Umbilical cord (tissue), 1 donor: ENCODE measurements at regions not wholly inside any gene's neighbourhood (a gene's known extent, or its start where the extent isn't known, plus 50 kb on each side); places are given as distances from the start of the nearest gene placed in this dataset.
A peak's percentile ranks its signal among the peaks of the same experiment; 100 is the strongest.

Experiments used
- DNase-seq: peaks from one replicate; pipeline ENCODE4 v3.0.0-alpha.2; 2015; ENCODE audit warnings: low spot score

DNA sequence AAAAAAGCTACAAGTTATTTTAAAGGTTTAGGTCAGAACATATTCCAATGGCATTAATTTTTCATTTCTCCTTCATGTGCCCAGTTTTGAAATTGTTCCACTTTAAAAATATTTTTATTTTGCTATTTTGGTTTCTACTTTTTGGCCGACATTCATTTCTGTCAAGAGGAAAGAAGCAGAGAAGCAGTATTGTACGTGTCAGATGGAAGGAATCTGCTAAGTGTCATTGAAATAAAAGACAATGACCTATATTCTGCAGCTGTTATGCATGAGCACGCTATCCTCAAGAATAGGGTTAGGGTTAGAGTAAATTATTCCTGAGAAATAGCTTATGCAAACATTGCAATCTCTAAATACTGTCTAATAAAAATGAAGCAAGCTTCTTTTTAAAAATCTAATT, 941.7 kb downstream of the TUSC7 start:
- DNase-seq: no peak

DNA sequence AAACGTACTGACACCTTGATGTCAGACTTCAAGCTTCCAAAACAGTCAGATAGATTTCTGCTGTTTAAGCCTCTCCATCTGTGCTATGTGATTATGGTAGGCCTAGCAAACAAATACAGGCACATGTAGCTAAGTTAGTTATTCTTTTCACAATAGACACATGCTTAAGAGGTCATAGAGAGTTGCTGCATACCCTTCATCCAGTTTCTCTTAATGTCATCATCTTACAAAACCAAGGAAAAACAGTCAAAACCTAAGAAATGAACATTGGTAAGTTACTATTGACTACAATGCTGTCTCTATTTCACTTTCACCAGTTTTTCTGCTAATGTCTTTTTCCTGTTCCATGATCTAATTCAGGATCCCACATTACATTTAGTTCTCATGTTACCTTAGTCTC, 946.8 kb downstream of the TUSC7 start:
- DNase-seq: no peak

DNA sequence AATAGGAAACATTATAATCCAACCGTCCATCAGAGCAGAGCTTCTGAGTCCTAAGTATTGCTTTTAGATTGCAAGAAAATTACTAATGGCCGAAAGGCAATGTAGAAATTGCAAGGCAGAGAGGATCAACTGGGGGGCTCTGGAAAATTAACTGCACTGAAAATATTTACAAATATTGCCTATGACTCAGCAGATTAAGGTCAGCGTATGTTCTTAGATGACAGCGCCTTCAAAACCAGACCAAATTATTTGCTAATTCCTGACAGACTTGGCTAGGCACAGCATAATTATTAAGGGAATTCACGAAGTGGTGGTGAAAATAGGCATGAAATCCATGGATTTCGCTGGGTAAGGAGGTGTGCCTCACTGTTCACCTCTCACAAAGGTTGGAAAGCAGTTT, 947.7 kb downstream of the TUSC7 start:
- no peak for DNase-seq

DNA sequence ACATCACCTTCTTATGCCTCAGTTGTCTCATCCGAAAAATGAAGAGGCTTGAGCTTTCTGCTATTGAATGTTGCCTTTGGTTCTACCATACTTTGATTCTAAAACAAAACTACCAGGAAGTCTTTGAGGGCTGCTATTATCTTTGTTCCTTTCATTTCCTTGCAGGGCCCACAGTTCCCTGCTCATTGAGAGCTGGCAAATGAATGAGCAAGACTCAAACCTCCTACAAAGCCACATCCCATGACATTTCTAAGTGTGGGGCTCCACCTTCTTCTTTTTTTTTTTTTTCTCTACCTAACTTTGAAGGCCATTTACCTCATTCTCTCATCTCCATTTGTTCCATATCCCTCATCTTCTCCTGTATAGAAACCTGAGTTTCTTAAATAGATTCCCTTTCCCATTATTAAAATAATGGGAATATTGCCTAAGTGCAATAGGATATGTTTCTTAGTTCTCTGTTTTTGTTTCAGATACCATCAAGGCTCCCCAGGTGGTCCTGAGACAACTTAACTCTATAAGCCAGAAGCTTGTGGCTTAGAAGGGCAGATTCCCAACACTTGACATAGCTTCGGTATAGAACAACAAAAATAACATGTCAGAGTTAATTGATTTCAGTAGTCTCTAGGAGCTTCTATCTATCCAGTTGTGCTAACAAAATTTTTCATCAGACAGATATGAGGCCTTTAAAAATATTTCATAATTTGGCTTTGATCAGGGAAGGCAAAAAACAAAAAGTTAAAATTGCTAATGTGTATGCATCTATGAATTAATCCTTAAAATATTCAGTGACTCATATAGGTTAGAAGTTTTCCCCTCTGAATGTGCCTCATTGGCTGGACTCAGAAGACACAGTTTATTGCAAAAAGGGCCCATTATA, 951.6 kb downstream of the TUSC7 start:
- DNase-seq: no peak

DNA sequence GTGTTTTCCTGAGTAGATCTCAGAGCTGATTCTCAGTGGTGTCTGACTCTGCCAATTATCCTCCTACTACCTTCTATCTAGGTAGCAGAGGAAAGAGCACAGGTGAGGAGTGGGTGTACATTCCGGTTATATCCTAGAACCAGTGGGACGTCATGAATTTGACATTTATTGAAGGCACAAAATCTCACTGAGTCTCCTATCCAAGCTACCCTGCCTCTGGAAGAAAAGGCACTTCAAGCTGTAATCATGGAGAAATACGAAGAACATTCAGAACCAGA, 952.2 kb downstream of the TUSC7 start:
- no peak for DNase-seq

DNA sequence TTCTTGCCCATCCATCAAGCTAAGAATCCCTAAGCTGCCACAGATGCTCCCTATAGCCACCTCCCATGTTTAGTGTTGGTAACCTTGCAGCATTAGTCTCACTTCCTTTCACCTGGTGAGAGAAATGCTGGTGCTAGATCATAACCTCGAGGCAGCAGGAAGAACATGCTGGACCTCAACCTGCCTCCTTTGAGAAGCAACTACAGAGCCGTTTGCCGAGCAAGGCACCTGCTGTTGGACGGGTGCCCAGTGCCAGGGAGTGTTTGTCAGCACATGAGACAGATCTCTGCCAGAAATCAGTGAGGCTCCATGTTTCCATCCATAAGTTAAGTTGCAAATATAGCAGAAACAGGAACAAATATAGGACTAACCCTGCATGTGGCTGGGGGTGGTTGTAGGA, 955.7 kb downstream of the TUSC7 start:
- no peak for DNase-seq

DNA sequence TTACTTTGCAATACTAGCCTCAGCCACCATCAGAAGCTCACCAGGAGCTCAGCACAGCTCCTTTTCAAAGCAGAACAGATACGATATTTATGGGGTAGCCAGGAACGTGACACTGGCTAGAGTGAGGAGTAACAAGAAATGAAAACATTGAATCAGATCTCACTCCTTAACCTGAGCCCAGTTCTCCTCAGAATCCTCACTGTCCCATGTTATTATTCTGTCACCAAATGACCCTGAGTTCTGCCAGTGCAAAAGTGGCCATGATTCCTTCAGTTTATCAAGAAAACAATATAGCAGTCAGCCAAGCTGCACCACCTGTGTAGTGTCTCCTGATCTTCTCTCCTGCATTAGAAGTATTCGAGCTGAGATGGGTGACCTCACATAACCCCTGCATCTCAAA, 956.7 kb downstream of the TUSC7 start:
- DNase-seq: no peak

DNA sequence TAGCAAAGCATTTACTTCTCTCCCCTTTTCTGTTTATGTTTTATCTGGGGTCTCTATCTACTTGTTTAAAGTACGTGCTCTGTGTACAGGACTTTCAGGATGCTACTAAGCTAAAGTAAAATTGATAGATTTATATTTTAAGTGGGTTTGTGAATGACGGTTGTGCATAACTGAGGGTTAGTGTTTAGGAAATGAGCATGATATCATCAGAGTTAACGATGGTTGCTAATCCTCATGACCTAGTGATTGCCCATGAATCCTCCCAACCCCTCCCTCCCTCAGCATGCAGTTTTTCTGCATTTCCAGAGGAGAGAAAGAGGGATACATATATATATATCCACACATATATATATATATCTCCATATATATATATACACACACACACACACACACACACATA, 957.2 kb downstream of the TUSC7 start:
- no peak for DNase-seq

DNA sequence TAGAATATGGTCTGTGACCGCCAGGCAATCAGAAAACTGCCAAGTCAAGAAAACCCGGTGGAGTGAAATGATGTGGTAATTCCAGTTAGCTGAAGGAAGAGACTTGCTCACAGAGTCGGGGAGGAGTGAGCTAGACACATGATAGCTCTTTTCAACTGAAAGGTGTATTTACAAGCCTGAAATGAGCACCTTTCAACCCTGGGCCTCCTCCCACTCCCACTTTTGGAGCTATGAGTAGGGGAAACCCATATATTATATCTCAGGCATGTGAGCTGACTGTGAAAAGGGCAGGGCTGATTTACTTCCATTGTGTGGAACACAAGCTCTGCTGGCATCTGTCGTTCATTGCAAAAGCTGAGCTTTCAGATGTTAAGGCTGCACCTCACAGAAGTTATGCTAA, 960.2 kb downstream of the TUSC7 start:
- DNase-seq: no peak

DNA sequence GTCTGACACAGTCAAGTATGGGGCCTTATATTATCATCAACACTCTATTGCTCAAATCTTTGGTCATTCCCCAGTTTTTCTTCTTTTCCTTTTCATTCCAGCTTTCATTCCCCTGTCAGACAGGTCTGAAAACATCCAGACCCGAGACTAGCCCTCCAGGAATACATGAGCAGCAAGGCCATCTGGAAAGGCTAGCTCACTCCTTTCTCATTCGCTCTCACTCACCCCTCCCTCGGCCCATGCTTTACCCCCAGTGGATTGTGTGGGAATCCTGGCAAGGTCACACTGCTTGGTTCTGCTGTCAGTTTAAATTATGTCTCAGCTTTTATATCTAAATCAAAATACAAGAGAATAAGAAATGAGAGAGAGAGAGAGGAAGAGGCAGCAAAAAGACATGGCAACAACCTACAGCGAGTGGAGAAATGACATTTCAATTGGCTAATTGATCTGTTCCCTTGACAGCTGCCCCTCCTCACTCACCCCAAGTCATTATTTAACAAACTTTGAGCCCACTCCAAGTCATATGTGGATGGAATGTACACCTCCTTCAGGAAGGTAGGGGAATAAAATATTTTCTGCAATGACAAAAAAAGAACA, 962.2 kb downstream of the TUSC7 start:
- peak; percentile 85 for DNase-seq

DNA sequence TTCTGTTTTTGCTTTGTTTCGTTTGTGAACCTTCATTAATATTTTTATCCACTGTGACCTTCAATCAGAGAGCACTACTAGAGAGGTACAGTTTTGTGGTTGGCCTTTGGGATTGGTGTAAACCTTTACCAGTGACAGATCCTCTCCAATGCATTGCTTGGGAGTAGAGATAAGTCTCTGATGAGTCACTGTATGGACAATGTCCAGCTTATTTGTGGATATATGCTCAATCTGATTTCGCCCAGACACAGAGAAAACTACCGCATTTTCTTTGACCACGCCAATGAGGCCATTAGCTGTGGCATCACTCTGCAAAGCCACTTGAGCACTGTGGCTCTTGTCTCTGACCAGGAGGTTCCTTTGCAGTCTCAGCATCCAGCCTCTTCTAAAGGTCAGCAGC, 964.7 kb downstream of the TUSC7 start:
- no peak for DNase-seq

DNA sequence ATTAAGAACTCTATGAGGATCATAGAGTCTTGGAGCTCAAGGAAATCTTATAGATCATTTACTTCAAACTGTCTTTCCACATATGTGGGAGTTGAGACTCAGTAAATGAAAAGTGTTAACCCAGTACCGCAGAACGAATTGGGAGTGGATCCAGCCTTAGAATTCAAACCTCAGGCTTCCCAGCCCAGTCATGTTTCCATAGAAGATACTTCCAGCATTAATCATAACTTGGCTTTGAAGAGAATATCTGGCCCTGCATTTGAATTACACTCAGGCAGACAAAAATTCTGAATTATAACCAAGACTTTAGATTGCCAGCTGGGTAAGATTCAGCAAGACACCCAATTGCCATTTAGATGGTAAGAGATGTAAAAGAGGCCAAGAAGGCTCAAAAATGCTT, 972.0 kb downstream of the TUSC7 start:
- no peak for DNase-seq

DNA sequence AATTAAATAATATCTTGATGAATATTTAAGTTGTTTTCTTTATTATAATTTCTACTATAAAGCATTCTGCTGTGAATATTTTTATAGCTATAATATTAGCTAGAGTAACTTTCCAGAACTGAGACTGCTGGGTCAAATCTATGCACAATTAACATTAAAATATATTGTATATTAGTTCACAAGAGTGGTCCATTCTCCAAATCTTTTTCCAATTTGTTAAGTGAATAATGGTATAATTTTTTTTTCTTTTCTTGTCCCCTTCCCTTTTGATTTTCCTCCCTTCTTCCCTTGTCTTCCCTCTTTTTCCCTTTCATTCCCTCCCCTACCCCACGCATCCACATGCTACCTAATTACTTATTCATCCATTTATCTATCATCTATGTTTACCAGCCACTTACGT, 977.5 kb downstream of the TUSC7 start:
- DNase-seq: no peak

DNA sequence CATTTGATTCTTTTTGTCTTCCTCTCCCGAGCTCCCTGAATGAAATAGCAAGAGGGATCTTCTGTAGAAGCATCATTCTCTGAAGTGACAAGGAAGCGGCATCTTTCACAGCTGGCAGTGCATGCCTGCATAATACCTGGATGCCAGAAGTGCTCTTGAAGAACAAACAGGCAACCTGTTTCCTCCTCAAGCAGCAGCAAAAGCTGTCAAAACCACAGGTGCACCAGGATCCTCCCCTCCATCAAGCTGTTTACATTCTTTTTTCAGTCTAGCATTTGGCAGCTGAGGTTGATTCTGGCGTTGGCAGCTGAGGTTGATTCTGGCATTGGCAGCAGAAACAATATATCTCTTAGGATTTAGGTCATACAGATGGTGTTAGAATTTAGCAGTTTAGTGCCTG, 979.0 kb downstream of the TUSC7 start:
- DNase-seq: no peak

DNA sequence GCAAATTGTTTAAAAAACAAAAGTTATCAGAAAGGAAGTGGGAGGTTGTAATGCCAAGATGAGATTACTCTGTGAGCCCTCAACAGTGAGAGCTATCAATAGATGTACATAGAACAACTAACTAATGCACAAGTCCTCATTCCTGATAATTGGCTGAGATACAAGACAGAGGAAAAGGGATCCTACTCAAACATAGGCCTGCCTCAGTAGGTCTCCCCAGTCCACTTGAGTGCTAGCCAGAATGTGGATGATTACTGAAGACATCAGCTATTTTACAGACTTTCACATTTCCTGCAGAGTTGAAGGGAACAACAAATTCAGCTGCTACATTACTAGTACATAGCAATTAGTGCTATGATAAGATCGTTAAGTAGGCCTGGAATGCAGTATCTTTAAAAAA, 981.9 kb downstream of the TUSC7 start:
- DNase-seq: no peak

DNA sequence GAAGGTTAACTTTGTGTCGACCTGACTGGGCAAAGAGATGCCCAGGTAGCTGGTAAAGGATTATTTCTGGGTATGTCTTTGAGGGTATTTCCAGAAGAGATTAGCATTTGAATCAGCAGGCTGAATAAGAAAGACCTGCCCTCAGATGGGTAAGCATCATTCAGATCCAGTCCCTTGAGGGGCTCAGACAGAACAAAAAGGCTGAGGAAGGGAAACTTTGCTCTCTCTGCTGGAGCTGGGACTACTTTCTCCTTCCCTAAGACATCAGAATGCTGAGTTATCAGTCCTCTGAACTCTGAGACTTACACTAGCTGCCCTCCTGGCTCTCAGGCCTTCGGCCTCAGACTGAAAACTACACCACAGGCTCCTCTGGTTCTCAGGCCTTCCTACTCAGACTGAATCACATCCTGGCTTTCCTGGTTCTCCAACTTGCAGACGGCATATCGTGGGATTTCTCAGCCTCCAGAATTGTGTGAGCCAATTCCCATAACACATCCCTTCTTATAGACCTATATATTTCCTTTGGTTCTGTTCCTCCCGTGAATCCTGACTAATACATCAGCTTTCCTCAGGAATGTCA, 982.9 kb downstream of the TUSC7 start:
- peak; percentile 22 for DNase-seq

DNA sequence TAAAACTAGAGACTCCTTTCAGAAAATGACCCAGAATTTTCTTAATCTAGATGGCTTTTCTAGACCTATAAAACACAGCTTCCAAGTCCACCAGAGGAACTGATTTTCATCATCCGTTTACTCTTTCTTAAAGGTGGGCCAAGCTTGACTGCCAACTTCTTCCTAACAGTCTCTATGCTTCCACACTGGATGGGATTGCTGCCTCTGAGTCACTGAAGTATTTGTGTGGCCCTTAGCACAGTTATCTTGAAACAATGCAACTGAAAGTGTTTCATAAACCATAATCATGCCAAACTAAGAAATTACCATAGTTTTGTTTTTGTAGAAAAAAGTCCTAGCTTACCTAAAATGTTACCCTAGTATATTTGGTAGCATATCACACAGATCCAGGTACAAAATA, 985.7 kb downstream of the TUSC7 start:
- no peak for DNase-seq

DNA sequence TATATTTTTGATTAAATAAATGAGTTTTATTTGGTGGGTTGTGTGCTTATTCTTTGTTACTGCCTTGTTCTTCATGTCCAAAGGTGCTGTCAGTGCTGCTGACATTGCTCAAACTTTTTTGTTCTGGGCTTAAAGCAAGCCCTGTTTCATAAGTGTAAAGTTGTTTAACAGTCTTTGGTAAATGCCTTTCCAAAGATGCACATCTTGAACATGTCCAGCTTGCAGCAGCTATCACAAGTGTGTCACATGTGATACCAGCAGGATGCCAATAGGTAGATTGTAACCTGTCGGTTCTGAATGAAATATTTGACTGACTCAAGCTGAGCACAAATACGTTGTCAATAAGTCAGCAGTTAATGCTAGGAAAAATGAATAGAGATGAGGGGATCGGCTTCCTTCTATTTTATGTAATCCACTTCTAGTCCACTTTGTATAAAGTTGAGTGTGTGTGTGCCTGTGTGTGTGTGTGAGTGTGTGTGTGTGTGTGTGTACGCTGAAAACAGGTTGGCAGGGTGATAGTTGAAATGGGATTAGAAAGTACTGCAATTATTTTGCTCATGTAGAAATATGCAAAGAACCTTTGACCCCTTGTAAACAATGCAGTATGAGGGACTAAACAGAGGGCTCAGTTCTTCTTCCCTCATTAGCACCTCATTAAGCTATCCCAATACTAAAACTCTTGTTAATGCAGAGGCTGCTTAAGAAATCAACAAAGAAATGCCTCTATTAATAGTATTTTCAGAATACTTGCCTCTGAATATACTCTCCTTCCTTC, 986.5 kb downstream of the TUSC7 start:
- DNase-seq: no peak

DNA sequence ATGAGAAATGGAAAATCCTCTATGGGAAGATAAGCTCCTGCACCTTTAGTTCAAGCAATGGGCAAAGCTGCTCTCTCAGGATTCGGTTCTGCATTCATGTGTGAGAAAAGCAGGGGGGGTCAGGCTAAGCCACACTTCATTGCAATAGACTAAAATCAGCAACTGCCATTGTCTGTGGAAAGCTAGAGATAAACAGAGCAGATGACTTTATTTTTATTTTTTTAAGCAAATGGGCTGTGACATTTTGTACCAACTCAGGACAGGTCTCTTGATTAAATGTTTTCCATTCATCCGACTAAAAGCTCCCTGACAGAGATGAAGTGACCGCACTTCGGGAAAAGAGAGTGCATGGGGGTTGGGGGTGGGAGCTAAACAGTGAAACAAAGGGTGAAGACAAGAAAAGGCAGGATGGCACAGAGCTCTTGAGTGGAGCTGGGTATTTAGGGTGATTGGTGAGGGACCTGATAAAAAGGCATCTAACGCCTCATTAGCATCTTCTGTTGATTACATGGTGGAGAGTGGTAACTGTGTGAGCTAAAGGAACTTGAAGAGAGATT, 987.4 kb downstream of the TUSC7 start:
- no peak for DNase-seq

DNA sequence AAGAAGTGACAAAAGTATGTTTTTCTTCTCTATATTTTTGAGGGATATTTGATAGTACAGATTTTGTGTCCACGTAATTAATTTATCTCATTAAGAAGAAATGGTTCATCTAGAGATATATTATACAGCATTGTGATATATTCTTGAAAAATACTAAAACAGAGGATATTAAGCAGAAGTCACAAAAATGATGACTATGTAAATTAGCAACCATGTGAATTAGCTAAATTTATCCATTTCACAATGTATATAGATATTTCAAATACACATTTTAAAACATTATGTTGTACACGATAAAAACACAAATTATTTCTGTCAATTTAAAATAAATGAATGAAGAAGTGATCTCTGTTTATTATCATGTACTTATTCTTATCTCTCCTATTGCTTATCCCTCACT, 989.5 kb downstream of the TUSC7 start:
- DNase-seq: no peak

DNA sequence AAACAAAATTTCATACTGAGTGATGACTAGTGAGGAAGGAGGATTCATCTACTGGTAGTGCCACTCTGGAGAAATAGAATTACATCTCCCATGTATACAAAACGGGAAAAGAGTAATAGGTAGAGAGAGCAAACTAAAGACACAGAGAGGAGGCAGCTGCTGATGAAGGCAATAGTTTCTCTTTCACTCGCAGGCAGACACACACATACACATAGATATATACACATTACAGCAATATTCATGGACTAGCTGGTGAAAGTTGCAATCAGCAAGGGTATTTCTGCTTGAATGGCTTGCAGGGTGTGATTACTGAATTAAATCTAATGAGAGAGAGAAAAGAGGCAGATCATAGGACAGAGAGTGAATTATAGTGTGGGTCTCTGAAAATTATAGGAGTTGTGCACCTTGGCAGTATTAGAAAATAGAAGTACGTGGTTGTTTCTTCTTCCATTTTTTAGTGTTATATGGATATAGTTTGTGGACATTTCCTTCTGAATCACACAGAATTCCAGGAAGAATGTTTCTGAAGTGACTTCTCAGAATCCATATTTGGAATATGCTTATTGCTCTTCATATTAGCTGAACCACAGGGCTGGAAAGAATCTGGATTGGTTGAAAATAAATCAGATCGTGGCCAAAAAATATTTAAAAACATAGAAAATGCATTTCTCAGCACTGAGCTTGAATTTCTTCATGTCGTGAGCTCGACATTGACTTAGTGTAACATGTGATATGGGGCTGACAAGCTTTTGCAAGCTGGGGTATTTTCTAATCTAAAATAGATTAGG, 991.2 kb downstream of the TUSC7 start:
- no peak for DNase-seq

DNA sequence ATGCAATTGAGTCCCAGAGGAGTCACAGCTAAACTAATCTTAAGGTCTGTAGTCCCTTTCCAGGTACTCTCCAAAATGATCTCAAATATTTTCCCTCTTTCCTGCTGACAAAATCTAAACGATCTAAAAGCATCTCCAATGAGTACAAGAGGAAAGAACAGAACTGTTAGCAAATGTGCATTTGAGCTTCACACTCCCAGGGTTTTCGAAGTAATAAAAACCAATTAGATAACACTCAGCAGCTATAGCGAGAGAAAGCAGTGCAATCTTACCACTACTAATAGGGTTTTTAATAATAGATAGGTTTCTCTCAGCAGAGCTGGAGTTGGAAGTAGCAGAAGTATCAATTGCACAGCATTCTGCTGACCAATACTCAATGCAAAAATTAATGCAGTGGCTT, 995.4 kb downstream of the TUSC7 start:
- DNase-seq: no peak
